ENCODE measurements at regions not wholly inside any gene's neighbourhood (a gene's known extent, or its start where the extent isn't known, plus 50 kb on each side); places are given as distances from the start of the nearest gene placed in this dataset.

DNA sequence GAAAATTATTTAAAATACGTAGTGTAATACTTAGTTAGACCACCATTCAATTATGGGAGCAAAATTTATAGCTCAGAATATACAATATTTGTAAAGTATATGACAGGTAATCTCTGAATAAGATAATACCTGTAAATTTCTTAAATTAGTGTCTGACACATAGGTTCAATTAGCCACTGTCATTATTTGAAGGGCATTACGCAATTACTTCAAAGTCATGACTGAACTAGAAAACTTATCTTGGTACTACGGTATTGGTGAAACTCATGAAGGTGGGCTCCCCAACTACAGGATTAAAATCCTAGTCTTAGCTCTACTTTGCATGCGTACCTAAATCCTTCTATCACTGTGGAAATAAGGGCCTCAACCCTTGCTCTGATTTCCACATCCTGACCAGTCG is 860.7 kb downstream of the PCDH19 start:
- intact Hi-C loops (cut with DNase I): no loop called here
- Histone ChIP-seq H3K4me1 (no peaks in the 10 kb centered on the region), H3K4me3 (no peak overlapping the region), H3K27ac (no peak overlapping the region), H3K36me3 (no peaks in the 10 kb centered on the region), H3K9me3 (no peaks in the 10 kb centered on the region), H3K27me3 (no peaks in the 10 kb centered on the region)
- WGBS, 2 donors: 71 to 75% methylated on average over 5 of the region's 5 CpGs
- DNase-seq: no peak
- no peak for TF ChIP-seq CTCF (IDR thresholded peaks at IDR 0.05)
- TF ChIP-seq POLR2A (IDR thresholded peaks at IDR 0.05): no peak

- H3K27me3 ChIP-seq: no peaks in the 10 kb centered on the region
- no peak overlapping the region for H3K27ac ChIP-seq
- intact Hi-C loops (cut with DNase I): no loop called here
- H3K4me3 ChIP-seq: no peak overlapping the region
- TF ChIP-seq CTCF (IDR thresholded peaks at IDR 0.05) (no peak), POLR2A (IDR thresholded peaks at IDR 0.05) (no peak)
- no peaks in the 10 kb centered on the region for H3K9me3 ChIP-seq
- DNase-seq: no peak
- H3K36me3 ChIP-seq: no peaks in the 10 kb centered on the region
- H3K4me1 ChIP-seq: no peaks in the 10 kb centered on the region
These were observed 887.6 kb downstream of the PCDH19 start for GRCh38 chrX:99522450-99522849.

- Histone ChIP-seq H3K27me3 (no peaks in the 10 kb centered on the region), H3K4me3 (no peak overlapping the region), H3K9me3 (no peaks in the 10 kb centered on the region), H3K27ac (no peak overlapping the region), H3K36me3 (no peaks in the 10 kb centered on the region), H3K4me1 (no peaks in the 10 kb centered on the region)
- TF ChIP-seq POLR2A (IDR thresholded peaks at IDR 0.05) (no peak), CTCF (IDR thresholded peaks at IDR 0.05) (no peak)
- intact Hi-C loops (cut with DNase I): no loop called here
- no peak for DNase-seq
These were observed 902.3 kb downstream of the PCDH19 start for GRCh38 chrX:99507768-99508167.

GRCh38 chrX:99495453-99495852 is 914.6 kb downstream of the PCDH19 start:
- no peaks in the 10 kb centered on the region for H3K4me1 ChIP-seq
- 63% methylated on average over 1 to 2 of the region's 2 CpGs for WGBS, 2 donors
- H3K4me3 ChIP-seq: no peak overlapping the region
- no peaks in the 10 kb centered on the region for H3K36me3 ChIP-seq
- no peaks in the 10 kb centered on the region for H3K27me3 ChIP-seq
- intact Hi-C loops (cut with DNase I): no loop called here
- no peak for DNase-seq
- H3K27ac ChIP-seq: no peak overlapping the region
- peaks cover 0 to 3% (median 0%) of the 10 kb centered on the region in 3 donors for H3K9me3 ChIP-seq
- no peak for TF ChIP-seq CTCF (IDR thresholded peaks at IDR 0.05)
- no peak for TF ChIP-seq POLR2A (IDR thresholded peaks at IDR 0.05)

GRCh38 chrX:99494668-99495067 is 915.4 kb downstream of the PCDH19 start:
- no peak for TF ChIP-seq CTCF (IDR thresholded peaks at IDR 0.05)
- no peak for TF ChIP-seq POLR2A (IDR thresholded peaks at IDR 0.05)
- 86 to 95% methylated on average over 2 of the region's 2 CpGs for WGBS, 2 donors
- H3K27ac ChIP-seq: no peak overlapping the region
- H3K9me3 ChIP-seq: peaks cover 0 to 3% (median 0%) of the 10 kb centered on the region in 3 donors
- DNase-seq: no peak
- intact Hi-C loops (cut with DNase I): no loop called here
- no peaks in the 10 kb centered on the region for H3K4me1 ChIP-seq
- H3K27me3 ChIP-seq: no peaks in the 10 kb centered on the region
- H3K36me3 ChIP-seq: no peaks in the 10 kb centered on the region
- H3K4me3 ChIP-seq: no peak overlapping the region

Data from esophagus squamous epithelium (tissue), 5 donors.